GM19239 (cell line): ENCODE measurements at regions not wholly inside any gene's neighbourhood (a gene's known extent, or its start where the extent isn't known, plus 50 kb on each side); places are given as distances from the start of the nearest gene placed in this dataset.

Source experiments
- DNase-seq: peaks from one replicate; pipeline ENCODE4 v3.0.0; 2011; ENCODE audit warnings: low spot score; ENCODE audit not compliant: insufficient read length
- FAIRE-seq: peaks from 2 replicates; lab custom pipeline; 2011; peaks lifted over from hg19 to GRCh38; lab: Jason Lieb, UNC

DNA sequence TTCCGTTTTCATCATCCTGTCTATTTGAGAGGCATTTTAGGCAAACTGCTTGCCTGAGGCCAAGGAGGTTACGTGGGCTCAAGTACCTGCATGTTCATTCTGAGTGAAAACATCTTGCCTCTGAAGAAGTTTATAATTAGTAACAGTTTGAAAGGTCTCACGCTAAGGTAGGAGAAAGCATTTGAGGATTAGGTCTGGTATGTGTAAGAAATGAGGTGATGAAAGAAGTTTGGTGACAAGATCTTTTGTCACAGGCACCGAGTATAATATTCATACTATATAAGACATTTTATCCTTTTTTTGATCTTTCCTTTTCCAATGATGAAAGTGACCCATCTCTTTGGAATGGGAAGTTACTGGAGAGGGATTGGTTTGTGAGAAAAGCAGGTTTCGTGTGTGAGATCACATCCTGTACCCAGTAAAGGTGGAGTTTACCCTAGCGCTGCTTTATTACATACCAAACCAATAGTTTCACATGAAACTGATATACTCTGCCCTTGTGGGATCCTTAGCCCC lies 98.7 kb upstream of the PDC start:
- FAIRE-seq (no peak), DNase-seq (no peak)

DNA sequence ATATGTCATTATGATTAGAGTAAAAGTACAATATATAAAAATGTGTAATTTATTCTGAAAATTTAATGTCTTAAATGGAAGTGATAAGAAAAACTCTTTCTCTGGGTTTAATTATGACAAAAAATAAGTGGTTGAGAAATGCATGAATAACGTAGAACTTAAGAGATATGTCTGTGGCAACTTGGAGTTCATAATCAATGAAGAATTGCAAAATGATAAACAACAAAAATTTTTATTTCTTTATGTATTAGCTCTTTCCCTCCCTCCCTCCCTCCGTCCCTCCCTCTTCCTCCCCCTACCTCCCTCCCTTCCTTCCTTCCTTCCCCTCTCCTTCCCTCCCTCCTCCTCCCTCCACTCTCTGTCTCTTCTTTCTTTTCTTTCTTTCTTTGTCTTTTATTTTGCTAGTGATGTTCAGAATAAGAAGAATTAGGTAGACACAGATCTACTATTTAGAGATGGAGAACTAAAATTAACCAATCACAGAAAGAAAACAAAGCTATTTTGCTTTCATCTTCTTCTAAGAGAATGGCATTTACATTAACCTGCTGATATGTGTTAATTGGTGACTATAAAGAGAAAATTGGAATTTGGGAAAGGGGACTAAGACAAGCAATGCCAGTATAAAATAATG lies 96.3 kb upstream of the PDC start:
- FAIRE-seq (no peak), DNase-seq (no peak)

DNA sequence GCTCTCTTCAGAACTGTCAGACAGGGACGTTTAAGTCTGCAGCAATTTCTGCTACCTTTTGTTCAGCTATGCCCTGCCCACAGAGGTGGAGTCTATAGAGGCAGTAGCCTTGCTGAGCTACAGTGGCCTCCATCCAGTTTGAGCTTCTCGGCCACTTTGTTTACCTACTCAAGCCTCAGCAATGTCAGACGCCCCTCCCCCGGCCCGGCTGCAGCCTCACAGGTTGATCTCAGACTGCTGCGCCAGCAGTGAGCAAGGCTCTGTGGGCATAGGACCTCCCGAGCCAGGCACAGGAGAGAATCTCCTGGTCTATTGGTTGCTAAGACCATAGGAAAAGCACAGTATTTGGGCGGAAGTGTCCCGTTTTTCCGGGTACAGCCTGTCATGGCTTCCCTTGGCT lies 89.9 kb upstream of the PDC start:
- FAIRE-seq (no peak), DNase-seq (no peak)

DNA sequence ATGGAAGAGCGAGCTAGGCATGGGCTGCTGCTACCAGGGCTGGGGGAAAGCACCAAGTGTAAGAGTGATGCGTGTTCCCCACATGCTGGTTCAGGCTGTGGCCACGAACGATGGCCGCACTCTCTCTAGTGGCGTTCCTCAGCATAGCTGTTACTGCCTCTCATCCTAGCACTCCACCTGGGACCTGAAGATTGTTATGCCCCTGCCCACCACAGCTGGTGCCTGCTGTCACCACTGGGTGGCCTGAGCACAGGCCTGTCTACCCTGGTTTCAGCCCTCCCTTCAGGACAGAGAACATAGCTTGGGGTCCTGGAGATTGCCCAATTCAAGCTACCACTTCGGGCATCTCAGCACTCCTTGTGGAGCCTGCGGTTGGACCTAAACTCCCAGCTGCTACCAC lies 80.1 kb upstream of the PDC start:
- no peak for DNase-seq
- no peak for FAIRE-seq

DNA sequence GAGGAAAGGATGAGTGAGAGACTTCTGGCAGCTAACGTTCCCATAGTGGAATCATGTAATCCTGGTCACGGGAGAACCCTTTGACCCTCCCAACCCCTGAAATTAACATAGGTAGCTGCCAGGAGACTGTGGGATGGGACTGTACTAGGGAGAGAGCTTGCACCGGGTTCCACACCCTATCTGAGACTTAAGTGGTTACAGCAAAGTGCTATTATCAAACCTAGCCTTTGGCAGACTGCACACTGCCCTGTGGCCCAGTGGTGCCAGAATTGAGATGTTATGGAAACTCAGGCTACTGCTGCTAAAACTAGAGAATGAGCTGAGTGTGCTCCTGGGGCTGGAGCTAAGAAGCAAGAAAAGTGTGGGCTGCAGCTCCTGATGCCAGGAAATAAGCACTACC lies 79.6 kb upstream of the PDC start:
- FAIRE-seq = no peak
- DNase-seq = no peak

DNA sequence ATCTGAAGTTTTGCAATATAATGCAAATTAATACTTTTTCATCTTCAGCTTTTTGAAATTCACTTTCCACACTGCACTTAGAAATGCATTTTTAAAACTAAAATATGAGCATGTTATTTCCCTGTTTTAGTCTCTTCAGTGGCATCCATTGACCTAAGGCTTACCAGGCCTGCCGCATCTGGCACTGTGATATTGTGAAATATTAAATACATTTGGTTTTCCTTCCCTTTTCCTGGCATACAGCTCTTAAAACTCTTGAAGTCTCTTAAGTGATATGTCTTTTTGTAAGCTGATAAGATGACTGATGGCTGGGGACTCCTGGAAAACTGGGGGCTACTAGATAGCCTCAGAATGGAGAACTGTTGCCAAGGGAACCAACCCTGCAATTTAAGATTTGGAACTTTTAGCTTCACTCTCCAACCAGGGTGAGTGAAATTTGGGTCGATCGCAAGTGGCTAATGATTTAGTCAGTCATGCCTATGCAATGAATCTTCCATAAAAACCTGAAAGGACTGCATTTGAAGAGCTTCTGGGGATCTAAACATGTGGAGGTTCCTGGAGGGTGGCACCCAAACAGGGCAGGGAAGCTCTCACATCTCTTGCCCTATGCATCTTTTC lies 75.5 kb upstream of the PDC start:
- DNase-seq (no peak), FAIRE-seq (no peak)

DNA sequence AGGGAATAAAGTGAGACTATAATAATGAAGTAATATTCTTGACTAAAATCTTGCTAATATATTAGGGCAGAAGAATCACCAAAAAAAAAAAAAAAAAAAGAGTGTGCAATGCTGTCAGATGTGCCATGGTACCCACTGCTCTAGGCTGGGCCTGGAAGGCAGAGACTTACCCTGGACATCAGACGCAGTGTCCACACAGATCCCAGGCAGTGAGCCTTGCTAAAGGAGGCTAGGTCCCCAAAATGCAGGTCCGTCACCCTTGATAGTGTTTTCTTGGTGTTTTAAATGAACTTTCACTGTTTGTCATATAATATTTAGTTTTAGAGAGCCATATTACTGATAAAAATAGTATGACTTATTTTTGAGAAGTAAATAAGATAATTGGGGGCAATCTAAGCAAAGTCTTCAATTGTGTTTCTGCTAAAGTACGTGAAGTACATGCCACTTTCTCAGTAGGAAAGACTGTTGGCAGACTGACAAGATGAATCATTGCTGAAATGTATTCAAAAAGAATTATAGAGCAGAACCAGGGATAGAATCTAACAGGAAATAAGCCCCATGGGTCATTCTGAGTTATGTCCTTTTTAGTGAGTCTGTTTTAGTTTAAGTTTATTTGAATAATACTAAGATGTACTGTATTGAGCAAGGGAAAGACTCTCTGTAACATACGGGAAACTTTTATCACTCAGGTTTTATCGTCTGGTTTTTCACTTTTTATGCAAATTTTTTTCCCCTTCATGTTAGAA lies 74.6 kb upstream of the PDC start:
- no peak for FAIRE-seq
- no peak for DNase-seq

DNA sequence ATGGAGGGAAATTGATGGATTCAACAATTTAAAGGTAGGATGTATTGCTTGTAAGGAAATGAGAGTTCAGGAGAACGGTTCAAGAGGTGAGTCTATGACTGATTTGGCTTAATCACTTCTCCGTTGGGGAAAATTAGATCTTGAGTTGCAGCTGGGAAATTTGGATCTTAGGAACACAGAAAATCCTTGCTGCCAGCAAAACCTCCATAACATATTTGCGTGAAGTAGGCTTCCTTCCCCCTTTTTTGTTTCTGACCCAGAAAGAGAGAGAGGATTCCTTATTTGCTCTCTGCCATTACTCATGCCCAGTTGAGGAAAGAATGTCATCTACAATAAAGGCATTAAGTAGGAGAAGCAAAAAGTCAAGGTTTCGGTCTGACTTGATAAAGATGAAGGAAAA lies 73.5 kb upstream of the PDC start:
- no peak for DNase-seq
- no peak for FAIRE-seq

DNA sequence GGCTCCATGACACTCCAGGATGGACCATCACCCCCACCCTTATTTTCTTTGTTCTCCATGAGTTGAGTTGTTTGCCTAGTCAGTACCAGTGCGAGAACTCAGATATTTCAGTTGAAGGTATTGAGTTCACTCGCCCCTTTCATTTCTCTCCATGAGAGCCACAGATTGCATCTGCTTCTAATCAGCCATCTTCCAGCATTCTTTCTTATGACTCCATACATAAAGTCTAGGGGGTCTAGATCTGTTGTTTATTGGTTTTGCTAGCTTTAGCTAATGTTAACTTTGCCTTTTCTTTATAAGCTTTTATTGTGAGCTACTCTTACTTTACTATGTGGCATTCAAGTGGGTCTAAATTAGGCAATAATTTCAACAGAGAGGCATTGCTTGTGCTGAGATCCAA lies 71.6 kb upstream of the PDC start:
- FAIRE-seq = no peak
- no peak for DNase-seq

DNA sequence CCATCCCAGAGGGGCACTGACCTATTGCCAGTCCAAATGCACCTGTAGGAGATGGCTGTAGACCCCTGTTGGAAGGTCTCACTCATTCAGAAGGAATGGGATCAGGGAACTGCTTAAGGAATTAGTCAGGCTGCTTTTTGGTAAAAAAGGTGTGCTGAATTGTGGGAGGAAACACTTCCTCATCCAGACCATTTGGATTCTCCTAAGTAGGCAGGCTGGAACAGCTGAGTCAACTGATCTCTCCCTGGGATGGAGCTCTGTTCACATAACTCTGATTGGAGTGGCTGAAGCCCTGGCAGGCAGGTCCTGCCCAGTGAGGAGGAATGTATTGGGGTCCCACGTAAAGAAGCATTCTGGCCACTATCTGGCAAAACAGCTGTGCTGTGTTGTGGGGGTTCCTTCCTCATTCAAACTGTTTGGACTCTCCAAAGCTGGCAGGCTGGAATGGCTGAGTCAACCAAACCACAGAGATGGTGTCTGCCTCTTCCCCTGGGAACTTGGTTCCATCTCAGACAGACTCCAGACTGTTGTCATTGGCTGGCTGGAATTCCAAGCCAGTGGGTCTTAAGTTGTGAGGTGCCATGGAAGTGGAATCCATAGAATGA lies 70.7 kb upstream of the PDC start:
- FAIRE-seq (no peak), DNase-seq (no peak)

DNA sequence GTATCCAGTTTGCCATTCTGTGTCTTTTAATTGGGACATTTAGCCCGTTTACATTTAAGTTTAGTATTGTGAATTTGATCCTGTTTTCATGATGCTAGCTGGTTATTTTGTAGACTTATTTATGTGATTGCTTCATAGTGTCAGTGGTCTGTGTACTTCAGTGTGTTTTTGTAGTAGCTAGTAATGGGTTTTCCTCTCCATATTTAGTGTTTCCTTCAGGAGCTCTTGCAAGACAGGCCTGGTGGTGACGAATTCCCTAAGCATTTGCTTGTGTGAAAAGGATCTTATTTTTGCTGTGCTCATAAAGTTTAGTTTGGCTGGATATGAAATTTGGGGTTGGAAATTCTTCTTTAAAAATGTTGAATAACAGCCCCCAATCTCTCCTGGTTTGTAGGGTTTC lies 69.2 kb upstream of the PDC start:
- FAIRE-seq = no peak
- no peak for DNase-seq

DNA sequence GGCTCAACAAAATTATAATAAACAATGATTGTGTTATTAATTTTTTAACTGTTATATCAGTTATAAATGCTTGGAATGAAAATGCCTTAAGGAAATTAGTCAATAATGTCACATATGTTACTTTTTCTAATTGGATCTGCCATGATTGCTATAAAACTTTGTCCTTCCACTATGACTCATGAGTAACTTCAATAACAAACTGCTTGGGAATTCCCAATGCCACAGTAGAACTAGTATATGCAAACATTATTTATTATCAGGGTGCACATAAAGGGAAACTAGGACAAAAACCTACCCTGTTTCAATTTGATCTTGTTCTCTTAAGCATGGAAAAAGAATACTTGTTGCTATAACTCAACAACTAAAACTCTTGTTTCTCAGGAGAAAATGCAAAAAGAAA lies 59.1 kb upstream of the PDC start:
- no peak for DNase-seq
- no peak for FAIRE-seq

DNA sequence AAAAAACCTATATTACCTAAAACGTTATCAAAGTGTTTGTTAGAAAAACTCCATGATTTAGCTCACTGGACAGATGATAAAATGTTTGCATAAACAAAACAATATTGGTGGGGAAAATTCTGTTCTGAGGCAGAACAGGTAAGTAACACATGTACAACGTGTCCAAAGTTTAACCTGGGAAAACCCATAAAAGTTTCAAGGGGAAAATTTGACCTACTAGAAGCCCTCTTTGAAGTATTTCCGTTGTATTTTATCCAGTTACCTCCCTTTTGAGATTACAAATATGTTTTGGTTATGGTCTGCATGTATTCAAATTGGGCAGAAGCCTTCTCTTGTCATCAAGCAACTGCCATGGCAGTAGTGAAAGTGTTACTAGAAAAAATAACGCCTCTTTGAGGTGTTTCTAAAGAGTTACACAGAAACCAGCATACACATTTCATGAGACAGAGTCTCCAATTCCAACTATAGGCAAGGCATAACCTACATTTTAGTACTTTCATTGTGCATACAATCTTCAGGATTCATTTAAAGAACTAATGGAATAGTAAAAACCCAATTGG lies 58.0 kb upstream of the PDC start:
- FAIRE-seq (no peak), DNase-seq (no peak)

DNA sequence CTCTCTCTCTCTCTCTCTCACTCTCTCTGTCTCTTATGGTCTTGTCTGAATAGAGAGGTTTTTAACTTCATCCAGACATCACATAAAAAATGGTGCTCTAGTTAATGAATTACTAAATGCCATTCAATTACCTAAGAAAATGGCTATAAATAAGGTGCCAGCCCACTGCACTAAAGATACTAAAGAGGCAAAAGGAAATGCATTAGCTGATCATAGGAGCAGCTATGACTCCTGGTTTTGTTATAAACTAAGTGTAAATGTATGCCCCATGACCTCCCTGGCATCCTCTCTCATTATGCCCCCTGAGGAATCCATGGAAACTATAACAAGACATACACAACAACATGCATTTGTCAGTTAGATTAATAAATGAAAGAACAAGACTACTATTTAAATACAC lies 57.5 kb upstream of the PDC start:
- no peak for FAIRE-seq
- no peak for DNase-seq

DNA sequence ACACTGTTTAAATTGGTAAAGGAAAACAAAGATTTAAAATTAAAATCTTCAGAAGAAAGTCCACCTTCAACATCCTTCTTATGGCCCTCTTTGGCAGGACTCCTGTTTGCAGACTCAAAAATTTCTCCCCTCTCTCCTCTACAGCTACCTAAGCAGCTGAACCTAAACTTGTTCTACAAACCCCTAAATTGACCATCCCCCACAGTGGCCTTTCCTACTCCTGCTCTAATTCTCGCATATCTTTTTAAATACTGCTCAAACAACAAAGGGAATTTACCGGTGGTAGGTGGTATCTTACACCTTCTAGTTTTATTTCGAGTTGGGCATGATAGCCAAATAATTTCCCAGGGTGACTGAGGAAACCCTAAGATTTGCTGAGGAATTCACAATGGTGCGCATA lies 53.5 kb upstream of the PDC start:
- DNase-seq = no peak
- FAIRE-seq = no peak

DNA sequence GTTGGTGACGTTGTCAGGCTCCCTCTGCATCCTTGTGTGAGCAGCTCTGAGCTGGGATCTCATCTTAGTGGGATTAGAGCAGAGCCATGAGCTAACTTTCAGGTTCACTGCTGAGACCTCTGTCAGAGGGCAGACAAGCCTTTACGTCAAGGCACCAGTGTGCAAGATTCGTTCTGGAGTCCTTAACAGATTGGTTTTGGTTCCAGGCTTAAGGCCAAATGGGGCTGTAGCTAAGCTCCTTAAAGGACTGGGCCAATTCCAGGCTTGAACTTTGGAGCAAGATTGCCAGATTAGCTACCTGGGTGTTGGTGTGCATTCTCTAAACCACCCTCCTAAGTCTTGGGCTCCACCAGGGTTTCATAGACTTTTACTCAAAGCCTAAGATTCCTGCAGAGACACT lies 52.6 kb upstream of the PDC start:
- no peak for FAIRE-seq
- DNase-seq = no peak

DNA sequence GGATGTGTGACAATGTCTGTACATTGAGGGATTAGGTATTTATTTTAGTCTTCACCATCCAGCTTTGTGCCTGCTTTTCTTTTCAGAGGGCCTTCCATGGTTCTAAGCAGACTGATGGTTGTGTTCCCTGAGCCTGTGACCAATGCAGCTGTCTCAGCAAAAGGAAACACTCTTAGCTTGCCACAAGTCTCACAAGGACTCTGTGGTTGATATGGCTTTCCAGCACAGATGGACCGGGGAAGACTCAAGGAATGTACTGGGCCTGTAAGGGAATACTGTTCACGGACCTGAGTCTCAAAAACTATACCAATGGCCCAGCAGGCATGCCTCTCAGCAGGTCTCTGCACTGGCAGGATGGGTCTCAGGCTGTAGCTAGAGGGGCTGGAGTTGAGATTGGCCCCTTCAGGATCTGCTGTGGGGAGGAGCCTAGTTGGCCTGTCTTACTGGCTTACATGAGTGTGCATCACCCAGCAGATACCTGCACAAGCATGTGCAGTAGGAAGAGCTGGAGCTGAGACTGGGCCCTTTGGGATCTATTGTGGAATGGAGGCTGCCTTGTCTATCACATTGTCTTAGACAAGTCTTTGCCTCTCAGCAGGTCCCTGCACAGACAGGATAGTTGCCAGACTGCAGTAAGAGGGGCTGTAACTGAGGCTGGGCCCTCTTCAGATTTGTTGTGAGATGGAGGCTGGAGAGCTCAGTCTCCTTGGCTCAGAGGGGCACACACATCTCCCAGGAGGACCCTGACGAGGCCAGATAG lies 52.0 kb upstream of the PDC start:
- FAIRE-seq = no peak
- DNase-seq = no peak

DNA sequence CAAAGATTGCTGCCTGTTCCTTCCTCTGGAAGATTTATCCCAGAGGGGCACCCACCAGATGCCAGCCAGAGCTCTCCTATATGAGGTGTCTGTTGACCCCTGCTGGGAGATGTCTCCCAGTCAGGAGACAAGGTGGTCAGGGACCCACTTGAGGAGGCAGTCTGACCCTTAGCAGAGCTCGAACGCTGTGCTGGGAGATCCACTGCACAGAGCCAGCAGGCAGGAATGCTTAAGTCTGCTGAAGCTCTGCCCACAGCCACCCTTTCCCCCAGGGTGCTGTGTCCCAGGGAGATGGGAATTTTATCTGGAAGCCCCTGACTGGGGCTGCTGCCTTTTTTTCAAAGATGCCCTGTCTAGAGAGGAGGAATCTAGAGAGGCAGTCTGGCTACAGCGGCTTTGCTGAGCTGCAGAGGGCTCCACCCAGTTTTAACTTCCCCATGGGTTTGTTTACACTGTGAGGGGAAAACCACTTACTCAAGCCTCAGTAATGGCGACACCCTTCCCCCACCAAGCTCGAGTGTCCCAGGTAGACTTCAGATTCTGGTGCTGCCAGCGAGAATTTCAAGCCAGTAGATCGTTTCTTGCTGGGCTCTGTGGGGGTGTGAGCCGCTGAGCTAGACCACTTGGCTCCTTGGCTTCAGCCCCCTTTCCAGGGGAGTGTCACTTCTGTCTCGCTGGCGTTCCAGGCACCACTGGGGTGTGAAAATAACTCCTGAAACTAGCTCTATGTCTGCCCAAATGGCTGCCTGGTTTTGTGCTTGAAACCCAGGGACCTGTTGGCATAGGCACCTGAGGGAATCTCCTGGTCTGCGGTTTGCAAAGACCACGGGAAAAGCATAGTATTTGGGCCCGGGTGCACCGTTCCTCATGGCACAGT lies 51.1 kb upstream of the PDC start:
- FAIRE-seq = no peak

More for the DNA sequence above, 51.1 kb upstream of the PDC start:
- DNase-seq = no peak
